ENCODE measurements at regions not wholly inside any gene's neighbourhood (a gene's known extent, or its start where the extent isn't known, plus 50 kb on each side); places are given as distances from the start of the nearest gene placed in this dataset.

GRCh38 chr13:63163903-63164302, 1748.3 kb upstream of the PCDH20 start:
- no peak for TF ChIP-seq CTCF (IDR thresholded peaks at IDR 0.05; ENCODE audit: low read depth, low read length)
- no peak for DNase-seq (ENCODE audit: extremely low read depth, low read depth)

DNA sequence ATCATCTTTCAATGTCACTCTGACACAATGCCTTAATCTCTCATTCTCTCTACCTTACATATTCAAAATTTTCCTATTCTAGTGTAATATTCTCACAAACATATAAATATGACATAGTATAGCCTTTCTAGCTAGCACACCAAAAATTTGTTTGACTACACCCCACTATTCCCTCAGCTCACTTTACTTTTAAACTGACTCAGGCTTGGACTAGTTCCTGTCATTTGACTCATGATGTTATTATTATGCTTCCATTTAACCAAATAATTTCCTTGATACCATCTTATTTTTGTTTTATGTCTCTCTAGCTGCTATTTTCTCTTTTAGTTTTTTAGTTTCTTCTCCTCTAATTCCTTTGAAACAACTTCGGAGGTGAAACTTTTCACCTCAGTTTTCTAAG, 1745.6 kb upstream of the PCDH20 start:
- no peak for DNase-seq (ENCODE audit: extremely low read depth, low read depth)

GRCh38 chr13:63156816-63157215, 1741.2 kb upstream of the PCDH20 start:
- no peak for TF ChIP-seq CTCF (IDR thresholded peaks at IDR 0.05; ENCODE audit: low read depth, low read length)
- DNase-seq (ENCODE audit: extremely low read depth, low read depth) = no peak

More for the DNA sequence above, 1745.6 kb upstream of the PCDH20 start:
- no peak for TF ChIP-seq CTCF (IDR thresholded peaks at IDR 0.05; ENCODE audit: low read depth, low read length)

GRCh38 chr13:63149375-63149774, 1733.7 kb upstream of the PCDH20 start:
- DNase-seq (ENCODE audit: extremely low read depth, low read depth) = no peak
- no peak for TF ChIP-seq CTCF (IDR thresholded peaks at IDR 0.05; ENCODE audit: low read depth, low read length)

DNA sequence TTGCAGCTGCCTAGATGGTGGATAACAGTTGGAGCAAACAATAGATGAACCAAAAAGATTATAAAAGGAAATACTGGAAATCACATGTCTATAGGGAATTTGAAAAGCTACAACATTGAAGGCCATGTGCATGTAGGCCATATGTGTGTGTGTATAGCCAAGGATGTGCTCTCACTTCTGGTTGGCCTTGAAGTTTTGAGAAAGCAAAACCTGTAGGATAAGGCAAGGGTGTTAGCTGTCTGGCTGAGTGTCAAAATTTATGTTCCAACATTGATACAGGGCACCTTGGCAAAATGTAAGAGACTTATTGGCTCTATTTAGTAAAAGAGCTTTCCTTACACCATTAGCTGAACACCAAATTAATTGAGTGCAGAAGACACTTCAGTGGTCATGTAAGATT, 1723.6 kb upstream of the PCDH20 start:
- DNase-seq (ENCODE audit: extremely low read depth, low read depth) = no peak
- no peak for TF ChIP-seq CTCF (IDR thresholded peaks at IDR 0.05; ENCODE audit: low read depth, low read length)

DNA sequence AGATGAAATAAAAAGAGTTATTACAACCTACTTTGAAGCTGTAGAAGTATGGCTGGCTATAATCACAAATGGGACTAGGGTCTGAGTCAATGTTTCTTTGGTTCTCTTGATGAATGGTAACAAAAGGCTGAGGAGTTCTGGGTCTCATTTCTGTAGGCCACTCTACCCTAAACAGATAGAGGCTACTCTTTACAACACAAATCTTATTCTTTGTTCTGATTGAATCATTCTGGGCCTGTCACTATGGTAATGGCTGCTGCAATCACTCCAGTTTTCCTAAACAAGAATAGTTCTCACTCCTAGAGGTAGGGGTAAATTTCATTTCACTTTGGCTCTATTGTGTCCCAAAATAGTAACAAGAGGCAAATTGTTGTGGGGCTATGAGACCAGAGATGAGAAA, 1714.3 kb upstream of the PCDH20 start:
- TF ChIP-seq CTCF (IDR thresholded peaks at IDR 0.05; ENCODE audit: low read depth, low read length) = no peak

GRCh38 chr13:63128716-63129115, 1713.1 kb upstream of the PCDH20 start:
- TF ChIP-seq CTCF (IDR thresholded peaks at IDR 0.05; ENCODE audit: low read depth, low read length) = no peak
- no peak for DNase-seq (ENCODE audit: extremely low read depth, low read depth)

More for the DNA sequence above, 1714.3 kb upstream of the PCDH20 start:
- DNase-seq (ENCODE audit: extremely low read depth, low read depth) = no peak

Measured in AG09319 (cell line).